GM21360 (cell line): ENCODE measurements at regions not wholly inside any gene's neighbourhood (a gene's known extent, or its start where the extent isn't known, plus 50 kb on each side); places are given as distances from the start of the nearest gene placed in this dataset.
"Not testable (repeated sequence)": the region's sequence is repeated elsewhere in the genome, so short reads cannot be mapped to it uniquely, and the experiment has no call there.

ENCODE experiments used
- ATAC-seq: cut with Tn5 transposase; IDR thresholded peaks from one replicate; pipeline ENCODE4 v1.9.1; 2021; ENCODE audit warnings: mild to moderate bottlenecking, moderate library complexity; ENCODE audit not compliant: unreplicated experiment

DNA sequence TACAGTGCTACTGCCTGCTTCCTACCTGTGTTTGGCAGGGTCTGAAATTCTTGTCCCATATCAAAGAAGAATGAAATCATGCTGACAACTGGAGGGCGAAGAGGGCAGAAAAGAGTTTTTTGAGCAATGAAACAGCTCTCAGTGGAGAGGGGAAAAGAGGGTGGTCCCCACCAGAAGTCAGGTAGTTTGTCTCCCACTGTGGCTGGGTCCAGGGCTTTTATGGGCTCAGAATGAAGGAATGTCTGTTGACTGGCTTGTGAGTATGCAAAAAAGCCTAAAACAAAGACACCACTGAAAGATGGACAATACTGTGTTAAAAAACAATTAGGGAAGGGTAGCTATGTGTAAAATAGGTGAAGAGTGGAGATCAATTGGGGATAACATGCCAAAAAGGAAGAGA, 115.0 kb downstream of the ADAM29 start:
- no peak for ATAC-seq

DNA sequence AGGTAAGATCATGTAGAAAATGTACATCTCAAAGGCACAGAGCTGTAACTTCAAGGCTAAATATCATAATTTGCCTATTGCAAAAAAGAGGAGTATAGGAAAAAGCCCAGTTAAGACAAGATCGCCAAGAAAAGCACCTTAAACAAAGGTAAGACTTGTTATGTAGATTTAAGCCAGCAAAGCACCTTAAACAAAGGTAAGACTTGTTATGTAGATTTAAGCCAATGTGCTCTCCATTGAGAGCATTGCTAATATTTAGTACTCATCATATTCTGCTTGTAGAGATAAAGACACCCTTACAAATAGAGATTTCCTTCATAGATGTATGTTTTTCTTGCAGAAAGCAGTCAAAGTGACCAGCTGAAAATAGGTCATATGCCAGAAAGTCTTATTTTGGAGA, 115.8 kb downstream of the ADAM29 start:
- no peak for ATAC-seq

DNA sequence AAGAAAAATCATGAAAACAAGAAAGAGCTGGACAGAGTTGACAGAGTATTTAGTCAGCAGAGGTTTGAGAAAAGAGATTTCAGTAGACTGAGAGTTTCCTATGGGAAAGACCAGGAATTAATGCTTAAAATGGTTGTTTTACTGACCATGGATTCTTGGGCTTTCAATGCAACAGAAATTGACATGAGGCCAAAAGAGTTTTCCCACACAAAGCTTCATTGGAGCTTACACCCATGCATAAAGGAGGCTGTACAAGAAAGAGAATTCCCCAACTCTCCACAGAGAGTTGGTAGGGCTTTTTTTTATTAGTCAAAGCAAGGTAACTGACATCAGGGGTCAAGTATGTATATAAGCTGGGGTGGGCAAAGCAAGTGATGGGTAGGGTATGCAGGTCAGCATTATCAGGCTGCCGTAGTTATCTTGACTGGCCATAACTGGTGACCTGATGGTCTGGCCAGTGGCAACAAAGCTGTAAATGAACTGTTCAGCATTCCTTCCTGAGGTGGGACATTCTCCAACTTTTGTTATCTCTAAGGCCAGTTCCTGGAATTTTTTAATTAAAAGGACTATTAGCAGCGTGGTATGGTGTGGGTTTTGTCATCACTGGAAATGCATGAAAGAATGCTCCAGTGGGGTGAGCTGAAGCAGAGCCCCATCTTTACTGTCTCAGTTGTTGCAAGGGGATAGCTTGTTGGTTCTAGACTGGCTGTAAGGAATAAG, 117.0 kb downstream of the ADAM29 start:
- no peak for ATAC-seq

DNA sequence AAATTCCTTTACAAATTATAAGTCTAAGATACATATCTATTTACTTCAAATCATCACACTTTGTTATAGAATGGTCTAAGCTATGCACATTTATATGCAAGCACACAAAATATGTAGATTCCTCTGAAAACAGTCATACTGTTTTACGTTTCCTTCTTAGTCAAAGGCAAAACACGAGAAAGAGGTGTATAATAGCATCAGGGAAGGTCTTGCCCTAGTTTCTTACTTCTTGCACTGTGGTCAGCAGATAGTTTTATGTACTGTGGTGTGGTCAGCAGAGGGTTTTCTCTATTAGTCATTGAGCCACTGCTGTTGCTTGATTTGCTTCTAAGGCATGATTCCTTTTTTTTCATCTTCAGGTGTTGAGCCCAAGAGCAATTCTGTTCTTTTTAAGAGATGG, 117.7 kb downstream of the ADAM29 start:
- ATAC-seq = no peak

DNA sequence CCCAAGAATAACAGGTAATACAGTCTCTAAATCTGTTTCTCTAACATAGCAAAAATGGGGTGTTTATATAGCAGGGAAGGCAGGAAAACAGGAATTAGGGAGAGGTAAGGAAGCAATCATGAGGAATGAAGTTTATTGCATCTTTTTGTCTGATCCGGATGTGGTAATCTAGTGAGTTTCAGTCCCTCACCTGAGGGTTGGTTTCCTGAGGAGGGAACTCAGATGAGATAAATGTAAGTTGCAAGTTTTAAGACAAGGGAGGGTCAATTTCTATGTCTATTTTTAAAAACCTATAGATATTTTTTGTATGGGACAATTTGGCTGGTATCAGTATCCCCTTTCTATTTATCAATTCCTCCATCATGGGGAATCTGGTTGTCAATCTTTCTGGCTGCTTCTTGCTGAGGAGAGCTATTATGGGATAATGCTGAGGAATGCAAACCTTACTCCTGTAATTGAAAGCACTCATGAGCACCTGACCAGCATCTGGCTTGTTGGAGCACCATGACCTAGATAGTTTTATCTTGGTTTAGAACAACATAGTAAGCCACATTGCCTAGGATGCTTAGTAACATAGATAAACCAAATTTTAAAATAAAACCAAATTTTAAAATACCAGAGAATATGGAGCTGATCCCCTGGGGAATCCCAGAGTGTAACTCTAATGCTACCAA, 130.1 kb downstream of the ADAM29 start:
- ATAC-seq = no peak

DNA sequence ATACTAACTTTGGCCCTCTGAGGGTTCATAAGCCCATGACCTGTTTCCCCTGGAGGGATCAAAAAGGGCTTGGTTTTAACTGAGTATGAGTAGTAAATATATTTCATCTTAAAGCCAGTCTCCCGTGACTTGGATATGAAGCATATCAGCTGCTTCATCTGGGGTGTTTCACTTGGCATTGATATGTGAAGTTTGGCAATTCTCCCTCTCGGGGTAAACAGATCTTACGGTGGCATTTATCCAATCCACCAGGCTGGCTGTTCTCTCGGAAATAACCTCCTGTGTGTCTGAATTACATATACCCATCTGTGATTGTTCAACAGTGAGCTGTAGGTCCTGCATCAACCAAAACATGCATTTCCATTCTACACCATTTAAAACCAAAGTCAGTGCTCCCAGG, 130.7 kb downstream of the ADAM29 start:
- no peak for ATAC-seq

DNA sequence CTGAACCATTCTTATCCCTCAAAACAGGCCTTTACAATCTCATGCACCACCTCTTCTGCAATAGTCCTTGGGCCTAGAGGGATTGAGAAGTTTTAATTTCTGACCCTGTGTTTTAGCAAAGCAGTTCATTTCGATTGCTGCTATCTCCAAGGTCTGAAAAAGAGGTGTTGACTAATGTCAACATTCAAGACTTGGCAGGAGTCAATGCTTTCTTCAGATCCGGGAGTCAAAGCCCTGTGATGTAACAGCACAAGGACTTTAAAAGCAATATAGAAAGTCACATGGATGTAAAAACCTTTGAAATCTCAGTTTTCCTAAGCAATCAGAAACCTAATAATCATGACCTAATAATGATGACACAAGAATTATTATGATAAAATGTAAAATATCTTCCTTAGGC, 133.8 kb downstream of the ADAM29 start:
- ATAC-seq = no peak

DNA sequence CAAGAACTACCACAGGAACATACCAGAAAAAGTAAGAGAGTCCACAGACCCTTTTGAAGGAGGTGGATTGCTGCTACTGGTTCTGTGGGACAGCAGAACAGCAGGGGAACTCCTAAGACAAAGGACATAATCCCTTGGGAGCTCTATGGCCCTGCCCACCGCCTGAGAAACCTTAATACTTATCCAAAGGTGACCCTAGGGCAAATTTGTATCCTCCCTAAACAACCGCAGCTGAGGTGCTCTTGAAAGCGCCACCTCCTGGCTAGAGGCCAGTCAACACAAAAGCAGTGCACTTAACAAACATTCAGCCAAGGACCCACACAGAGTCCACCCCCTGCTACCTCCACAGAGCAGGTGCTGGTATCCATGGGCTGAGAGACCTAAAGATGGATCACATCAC, 136.8 kb downstream of the ADAM29 start:
- ATAC-seq = peak; percentile 52

DNA sequence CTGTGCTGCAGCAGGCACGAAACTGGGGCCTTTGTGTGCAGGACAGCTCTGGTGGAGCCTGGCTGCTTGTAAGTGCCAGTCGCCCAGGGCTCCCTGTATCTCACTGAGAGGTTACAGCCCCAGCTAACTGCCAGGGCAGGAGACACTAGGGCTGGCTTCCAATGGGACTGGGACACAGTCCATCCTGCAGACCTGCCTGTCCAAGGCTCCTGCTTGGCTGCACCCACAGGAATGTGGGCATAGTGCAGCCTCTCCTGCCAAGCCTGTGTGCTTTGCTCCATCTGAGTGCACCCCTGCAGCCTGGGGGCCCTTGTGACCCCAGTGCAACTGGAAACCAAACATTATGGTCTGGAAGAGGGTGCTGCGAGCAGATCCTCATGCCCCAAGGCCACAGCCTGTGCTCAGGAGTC, 144.0 kb downstream of the ADAM29 start:
- ATAC-seq = no peak

DNA sequence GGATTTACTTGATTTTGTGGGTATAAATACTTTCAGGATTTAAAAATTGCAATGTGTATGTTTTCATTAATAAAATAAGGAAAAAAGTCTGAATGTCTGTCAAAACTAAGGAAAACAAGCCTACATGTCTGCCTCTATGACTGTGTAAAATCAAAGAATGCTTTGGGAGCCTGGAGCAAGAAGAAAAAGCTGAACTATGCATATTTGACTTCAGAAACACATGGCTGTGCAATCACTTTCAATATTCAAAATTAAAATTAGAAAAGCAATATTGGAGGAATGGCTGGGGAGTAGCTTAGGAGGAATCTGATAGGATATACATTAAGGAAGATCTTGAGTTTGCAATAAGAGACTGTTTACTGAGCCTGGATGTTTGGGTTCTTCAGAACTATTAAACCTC, 147.1 kb downstream of the ADAM29 start:
- ATAC-seq = no peak

DNA sequence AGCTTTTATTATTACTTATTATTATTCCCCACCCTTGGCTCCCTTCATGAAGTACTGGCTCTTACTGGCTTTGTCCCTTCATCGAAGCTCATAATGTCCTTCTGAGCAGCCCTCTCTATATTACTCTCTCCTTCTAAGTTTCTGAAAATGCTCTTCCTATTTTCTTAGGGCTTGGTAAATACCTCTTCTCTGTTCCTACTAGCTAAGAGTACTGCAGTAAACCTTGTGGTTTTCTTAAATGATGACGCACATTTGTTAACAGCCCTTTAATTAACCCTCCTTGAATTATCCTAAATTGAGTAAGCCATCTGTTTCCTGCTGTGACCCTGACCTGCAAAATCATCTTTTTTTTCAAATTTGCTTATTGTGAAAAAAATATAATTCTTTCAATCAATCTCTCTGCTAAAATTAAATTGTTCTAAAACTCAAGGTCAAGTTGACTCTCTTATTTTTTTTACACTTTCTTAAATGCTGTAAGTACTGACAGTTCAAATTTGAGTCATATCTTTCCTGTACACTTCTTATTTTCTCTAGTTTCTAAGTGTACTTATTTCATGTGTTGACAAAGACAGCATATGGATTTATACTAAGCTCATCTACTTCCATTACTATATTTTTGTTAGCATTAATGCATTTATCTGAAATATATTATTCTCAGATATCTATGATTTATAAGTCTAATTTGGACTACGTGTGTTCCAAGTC, 148.9 kb downstream of the ADAM29 start:
- ATAC-seq = no peak

DNA sequence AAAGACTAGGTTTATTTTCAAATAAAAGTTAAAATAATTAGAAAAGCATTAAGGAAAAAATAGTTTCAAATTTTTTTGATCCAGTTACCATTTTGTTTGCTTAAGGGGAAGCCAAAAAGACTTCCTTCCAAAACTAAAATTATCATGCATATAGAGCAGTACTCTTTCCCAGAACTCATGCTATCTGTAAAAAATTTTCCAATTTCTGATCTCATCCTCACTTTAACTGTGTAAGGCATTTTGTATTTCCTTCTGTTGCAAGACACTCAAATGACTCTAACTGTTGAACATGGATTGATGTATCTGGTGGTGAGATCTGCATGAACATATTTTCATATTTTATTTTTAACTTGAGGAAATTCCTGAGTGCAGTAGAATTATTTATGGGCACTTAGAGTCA, 150.1 kb downstream of the ADAM29 start:
- ATAC-seq = no peak

DNA sequence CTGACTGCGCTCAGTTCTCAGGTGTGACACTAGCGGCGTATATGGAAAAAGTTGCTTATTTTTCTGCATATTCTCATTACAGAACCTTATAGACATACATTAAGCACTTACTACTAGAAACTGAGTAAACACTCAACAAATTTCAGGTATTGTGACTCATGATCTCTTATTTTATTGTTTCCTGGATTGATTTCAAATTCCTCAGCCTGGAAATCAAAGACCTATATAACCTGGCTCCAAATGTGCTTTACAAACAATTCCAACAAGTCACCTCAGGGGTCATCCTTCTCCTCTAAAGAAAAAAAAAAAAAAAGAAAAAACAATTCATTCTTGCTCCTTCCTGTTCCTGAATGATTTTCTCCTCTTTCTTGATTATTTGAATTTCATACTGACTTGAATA, 152.3 kb downstream of the ADAM29 start:
- ATAC-seq = no peak

DNA sequence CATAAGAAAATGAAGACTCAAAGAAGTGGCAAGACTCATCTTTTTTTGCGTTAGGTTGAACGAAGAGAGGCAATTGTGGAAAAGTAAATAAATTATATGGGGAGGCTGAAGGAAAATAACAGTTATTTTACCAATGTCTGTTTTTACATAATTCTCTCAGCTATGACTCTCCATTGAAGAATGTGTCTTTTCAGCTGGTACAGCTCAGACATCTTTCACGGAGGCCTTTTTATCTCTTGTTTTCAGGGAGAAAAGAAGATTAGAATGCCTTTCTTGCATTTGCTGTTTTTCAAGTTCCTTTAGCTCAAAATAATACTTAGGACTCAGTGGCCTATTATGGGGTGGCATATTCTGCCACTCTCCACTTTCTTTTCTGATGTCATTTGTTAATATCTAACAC, 153.0 kb downstream of the ADAM29 start:
- ATAC-seq = no peak

DNA sequence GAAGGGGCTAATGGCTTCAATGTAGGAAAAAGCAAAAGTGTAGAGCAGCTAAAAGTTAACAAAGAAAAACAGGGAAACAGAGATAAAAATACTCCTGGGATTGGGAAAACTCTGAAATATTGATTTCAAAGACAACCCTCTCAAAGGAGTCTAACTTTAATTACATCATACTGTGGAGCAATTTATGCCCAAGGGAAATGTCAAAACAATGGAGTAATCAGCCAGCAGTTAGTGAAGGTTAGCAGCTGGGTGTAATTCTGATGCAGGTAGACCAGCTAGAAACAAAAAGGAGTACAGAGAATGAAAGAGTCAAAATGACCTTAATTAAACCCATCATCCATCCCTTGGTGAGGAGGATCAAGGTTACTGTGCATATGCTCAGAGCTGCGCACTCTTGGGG, 169.0 kb downstream of the ADAM29 start:
- no peak for ATAC-seq

DNA sequence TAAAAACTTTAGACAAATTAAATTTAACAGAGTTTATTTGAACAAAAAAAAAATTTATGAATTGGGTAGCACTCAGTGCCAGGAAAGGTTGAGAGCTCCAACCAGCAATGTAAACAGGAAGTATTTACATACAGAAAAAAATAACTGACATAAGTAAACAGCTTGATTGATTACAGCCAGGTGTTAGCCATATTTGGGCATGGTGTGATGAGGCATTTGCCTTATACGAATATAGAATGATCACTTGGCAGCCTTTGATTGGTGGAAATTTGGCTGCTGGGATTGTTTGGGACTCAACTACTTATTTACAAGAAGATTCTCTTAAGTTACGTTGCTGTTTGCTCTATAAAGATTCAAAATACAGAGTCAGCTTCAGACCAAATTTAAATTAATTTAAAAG, 172.0 kb downstream of the ADAM29 start:
- ATAC-seq = no peak

DNA sequence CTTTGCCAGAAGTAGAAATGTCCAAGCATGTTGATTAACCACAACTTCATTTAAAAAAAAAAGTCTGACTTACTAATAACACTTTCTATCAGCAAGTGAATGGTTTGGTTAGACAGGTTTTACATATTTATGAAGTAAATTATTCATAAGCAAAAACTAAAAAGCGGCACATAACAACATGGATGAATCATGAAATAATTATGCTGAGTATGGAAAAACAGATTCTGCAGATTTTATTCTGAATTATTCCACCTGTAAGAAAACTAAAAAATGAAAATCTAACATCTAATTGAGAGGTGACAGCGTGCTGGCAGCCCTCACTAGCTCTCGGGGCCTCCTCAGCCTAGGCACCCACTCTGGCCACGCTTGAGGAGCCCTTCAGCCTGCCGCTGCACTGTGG, 173.5 kb downstream of the ADAM29 start:
- no peak for ATAC-seq

DNA sequence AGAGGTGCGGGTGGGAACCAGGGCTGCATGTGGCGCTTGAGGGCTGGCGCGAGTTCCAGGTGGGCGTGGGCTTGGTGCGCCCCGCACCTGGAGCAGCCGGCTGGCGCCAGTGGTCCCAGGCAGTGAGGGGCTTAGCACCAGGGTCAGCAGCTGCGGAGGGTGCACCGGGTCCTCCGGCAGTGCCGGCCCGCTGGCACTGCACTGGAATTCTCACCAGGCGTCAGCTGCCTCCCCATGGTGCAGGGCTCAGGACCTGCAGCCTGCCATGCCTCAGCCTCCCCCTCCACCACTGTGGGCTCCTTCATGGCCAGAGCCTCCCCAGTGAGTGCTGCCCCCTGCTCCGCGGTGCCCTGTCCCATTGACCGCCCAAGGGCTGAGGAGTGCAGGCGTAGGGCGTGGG, 174.0 kb downstream of the ADAM29 start:
- ATAC-seq = no peak

DNA sequence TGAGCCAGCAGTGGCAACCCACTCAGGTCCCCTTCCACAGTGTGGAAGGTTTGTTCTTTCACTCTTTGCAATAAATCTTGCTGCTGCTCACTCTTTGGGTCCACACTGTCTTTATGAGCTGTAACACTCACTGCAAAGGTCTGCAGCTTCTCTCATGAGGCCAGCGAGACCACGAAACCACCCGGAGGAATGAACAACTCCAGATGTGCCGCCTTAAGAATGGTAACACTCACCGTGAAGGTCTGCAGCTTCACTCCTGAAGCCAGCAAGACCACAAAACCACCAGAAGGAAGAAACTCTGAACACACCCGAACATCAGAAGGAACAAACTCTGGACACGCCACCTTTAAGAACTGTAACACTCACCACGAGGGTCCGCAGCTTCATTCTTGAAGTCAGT, 174.9 kb downstream of the ADAM29 start:
- ATAC-seq = not testable (repeated sequence)

DNA sequence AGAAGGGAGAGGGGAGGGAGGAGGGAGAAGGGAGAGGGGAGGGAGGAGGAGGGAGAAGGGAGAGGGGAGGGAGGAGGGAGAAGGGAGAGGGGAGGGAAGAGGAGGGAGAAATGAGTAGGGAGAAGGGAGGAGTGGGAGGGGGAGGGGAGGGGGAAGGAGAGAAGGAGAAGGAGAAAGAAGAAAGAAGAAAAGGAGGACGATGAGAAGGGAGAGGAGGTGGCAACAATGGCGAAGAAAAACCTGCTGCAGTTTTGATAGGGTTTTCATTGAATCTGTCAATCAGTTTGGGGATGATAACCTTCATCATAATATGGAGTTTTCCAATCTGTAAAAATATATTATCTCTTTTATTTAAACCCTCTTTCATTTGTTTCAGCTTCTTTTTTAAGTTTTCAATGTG, 185.2 kb downstream of the ADAM29 start:
- ATAC-seq = no peak

DNA sequence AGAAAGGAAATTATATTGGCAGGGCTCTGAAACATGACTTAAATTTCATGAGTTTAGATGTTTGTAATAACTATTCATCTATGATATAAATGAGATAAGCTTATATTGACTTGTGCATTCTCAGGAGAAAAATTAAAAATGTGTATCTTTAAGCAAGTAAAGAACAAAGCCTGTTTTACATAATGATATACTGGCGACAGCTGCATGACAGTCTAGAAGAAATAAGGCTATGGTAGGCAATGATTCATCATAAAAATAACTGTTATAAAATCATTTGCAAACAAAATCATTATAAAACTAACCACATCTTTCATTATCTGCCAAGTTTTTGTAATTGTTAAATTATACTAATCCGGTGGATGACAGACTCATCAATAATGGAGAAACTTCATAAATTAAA, 188.1 kb downstream of the ADAM29 start:
- no peak for ATAC-seq

DNA sequence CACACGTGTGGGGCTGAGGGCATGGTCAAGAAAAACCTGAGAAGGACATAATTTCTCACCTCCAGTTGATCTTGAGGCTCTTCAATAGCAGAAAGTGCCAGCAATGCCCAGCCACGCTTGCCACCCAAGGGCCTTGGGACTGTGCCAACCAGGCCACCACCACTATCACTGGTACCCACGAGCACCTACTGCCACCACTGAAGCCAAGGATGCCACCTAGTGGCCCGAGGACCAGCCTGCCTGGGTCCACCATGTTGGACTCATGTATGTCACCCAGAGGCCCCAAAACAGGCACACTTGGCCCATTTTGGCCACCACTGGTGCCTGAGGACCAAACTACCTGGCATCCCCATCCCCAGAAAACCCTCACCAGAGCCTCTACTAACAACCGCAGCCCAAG, 191.8 kb downstream of the ADAM29 start:
- ATAC-seq = no peak
